SJSA1 (cell line): ENCODE measurements at regions not wholly inside any gene's neighbourhood (a gene's known extent, or its start where the extent isn't known, plus 50 kb on each side); places are given as distances from the start of the nearest gene placed in this dataset.

Experiments
- DNase-seq, 2 experiments: peaks; one replicate each; pipeline ENCODE4 v3.0.0-alpha.2; 2015 to 2020; ENCODE audit warnings: low spot score in 2 of 2, low read depth in 1 of 2
- H3K27ac ChIP-seq: fragments of 250-450 bp; sonication (Bioruptor Pico); 2 replicates; pipeline ENCODE4 v1.5.1; 2020; ENCODE audit warnings: mild to moderate bottlenecking, moderate library complexity
- H3K27me3 ChIP-seq: fragments of 250-450 bp; sonication (Bioruptor Pico); replicated peaks from 2 replicates; pipeline ENCODE4 v1.5.1; 2020; ENCODE audit warnings: mild to moderate bottlenecking, moderate library complexity
- H3K36me3 ChIP-seq: fragments of 250-450 bp; sonication (Bioruptor Pico); 2 replicates; pipeline ENCODE4 v1.5.1; 2020; ENCODE audit warnings: mild to moderate bottlenecking
- H3K4me1 ChIP-seq: fragments of 250-450 bp; sonication (Bioruptor Pico); replicated peaks from 2 replicates; pipeline ENCODE4 v1.6.1; 2021; ENCODE audit warnings: mild to moderate bottlenecking
- H3K4me3 ChIP-seq: fragments of 250-450 bp; sonication (Bioruptor Pico); 2 replicates; pipeline ENCODE4 v1.5.1; 2020; ENCODE audit warnings: mild to moderate bottlenecking
- H3K9me3 ChIP-seq: fragments of 250-450 bp; sonication (Bioruptor Pico); replicated peaks from 2 replicates; pipeline ENCODE4 v1.5.1; 2020; ENCODE audit warnings: mild to moderate bottlenecking

- Histone ChIP-seq H3K27ac (no peak overlapping the region), H3K27me3 (peaks cover 4% of the 10 kb centered on the region), H3K9me3 (no peaks in the 10 kb centered on the region), H3K36me3 (no peaks in the 10 kb centered on the region), H3K4me1 (peaks cover 10% of the 10 kb centered on the region), H3K4me3 (no peak overlapping the region)
- DNase-seq = no peak
These were observed 52.9 kb upstream of the APC start for GRCh38 chr5:112684737-112685136.

- no peak for DNase-seq
- Histone ChIP-seq H3K36me3 (no peaks in the 10 kb centered on the region), H3K27ac (no peak overlapping the region), H3K27me3 (peaks cover 4% of the 10 kb centered on the region), H3K4me1 (peaks cover 14% of the 10 kb centered on the region), H3K4me3 (no peak overlapping the region), H3K9me3 (no peaks in the 10 kb centered on the region)
These were observed 52.3 kb upstream of the APC start for GRCh38 chr5:112685386-112685785.

- H3K27me3 ChIP-seq = no peaks in the 10 kb centered on the region; the same call in 1 of the 2 replicates
- H3K36me3 ChIP-seq = no peaks in the 10 kb centered on the region
- H3K4me3 ChIP-seq = no peak overlapping the region
- no peak overlapping the region for H3K27ac ChIP-seq
- H3K4me1 ChIP-seq = peaks cover 14% of the 10 kb centered on the region
- DNase-seq = no peak
- H3K9me3 ChIP-seq = no peaks in the 10 kb centered on the region
These were observed 51.8 kb upstream of the APC start for GRCh38 chr5:112685931-112686330.

DNA sequence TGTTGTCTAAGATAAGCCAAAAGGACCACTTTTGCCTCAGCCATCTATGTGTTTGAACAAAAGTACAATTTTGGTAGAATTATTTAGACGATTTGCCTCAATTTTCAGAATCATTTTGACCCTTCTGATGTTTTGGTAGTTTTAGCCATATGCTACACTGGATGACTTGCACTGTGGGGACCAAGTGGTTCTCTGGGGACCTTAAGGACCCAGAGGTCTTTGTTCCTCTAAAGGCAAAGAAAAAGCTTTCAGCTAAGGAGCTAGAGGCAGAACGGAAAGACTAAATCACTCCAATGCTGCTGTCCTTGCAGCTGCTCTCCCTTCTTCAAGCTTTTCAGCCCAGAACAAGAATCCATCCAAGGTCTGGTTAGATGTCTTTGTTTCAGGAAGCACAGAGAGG lies 51.0 kb upstream of the APC start:
- H3K9me3 ChIP-seq = no peaks in the 10 kb centered on the region
- no peaks in the 10 kb centered on the region for H3K36me3 ChIP-seq
- H3K27ac ChIP-seq = no peak overlapping the region
- H3K4me3 ChIP-seq = no peak overlapping the region
- DNase-seq = no peak
- no peaks in the 10 kb centered on the region; the same call in 1 of the 2 replicates for H3K27me3 ChIP-seq
- H3K4me1 ChIP-seq = peaks cover 14% of the 10 kb centered on the region

- H3K27me3 ChIP-seq = no peaks in the 10 kb centered on the region; the same call in 1 of the 2 replicates
- no peaks in the 10 kb centered on the region for H3K36me3 ChIP-seq
- peaks cover 14% of the 10 kb centered on the region for H3K4me1 ChIP-seq
- no peak overlapping the region for H3K4me3 ChIP-seq
- no peak overlapping the region for H3K27ac ChIP-seq
- DNase-seq = no peak
- no peaks in the 10 kb centered on the region for H3K9me3 ChIP-seq
These were observed 50.4 kb upstream of the APC start for GRCh38 chr5:112687306-112687705.
